ENCODE measurements at regions not wholly inside any gene's neighbourhood (a gene's known extent, or its start where the extent isn't known, plus 50 kb on each side); places are given as distances from the start of the nearest gene placed in this dataset.

- Mint-ChIP-seq H3K27ac (no peak overlapping the region), H3K36me3 (ENCODE audit: low read depth) (no peaks in the 10 kb centered on the region), H3K27me3 (no peaks in the 10 kb centered on the region), H3K9me3 (peaks cover 9% of the 10 kb centered on the region), H3K4me1 (ENCODE audit: low read depth) (no peaks in the 10 kb centered on the region), H3K4me3 (no peak overlapping the region)
Measured at GRCh38 chr5:7329712-7330111, 66.2 kb upstream of the ADCY2 start.

DNA sequence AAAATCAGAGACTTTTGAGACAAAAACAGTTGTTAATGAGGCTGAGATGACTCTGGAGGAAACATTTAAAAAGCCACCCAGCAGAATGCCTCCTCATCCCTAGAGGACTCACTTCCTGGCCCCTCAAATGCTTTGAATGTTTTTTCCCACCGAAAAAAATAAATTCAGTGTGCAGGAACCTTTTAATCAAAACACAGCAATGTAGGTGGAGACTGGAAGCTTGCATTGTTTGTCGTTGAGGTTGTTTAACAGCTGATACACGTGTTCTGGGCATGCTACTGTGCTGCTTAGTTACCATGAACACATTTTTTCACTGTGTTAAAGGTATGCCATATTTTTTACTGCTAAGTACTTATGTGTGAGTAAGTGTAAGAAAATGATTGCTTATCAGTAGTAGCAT is 65.7 kb upstream of the ADCY2 start:
- H3K36me3 Mint-ChIP-seq (ENCODE audit: low read depth): no peaks in the 10 kb centered on the region
- no peak overlapping the region for H3K4me3 Mint-ChIP-seq
- H3K27ac Mint-ChIP-seq: no peak overlapping the region
- H3K27me3 Mint-ChIP-seq: no peaks in the 10 kb centered on the region
- H3K4me1 Mint-ChIP-seq (ENCODE audit: low read depth): no peaks in the 10 kb centered on the region
- peaks cover 12% of the 10 kb centered on the region for H3K9me3 Mint-ChIP-seq

GRCh38 chr5:7331131-7331530 is 64.8 kb upstream of the ADCY2 start:
- H3K27me3 Mint-ChIP-seq: no peaks in the 10 kb centered on the region
- H3K9me3 Mint-ChIP-seq: peaks cover 12% of the 10 kb centered on the region
- H3K27ac Mint-ChIP-seq: no peak overlapping the region
- H3K4me1 Mint-ChIP-seq (ENCODE audit: low read depth): no peaks in the 10 kb centered on the region
- no peaks in the 10 kb centered on the region for H3K36me3 Mint-ChIP-seq (ENCODE audit: low read depth)
- H3K4me3 Mint-ChIP-seq: no peak overlapping the region

Measured in stimulated activated naive CD8-positive, alpha-beta T cell treated with anti-CD3 and anti-CD28 coated beads, Interleukin-15, Interleukin-2, amounts not matched to agents 100 ng/mL and 50 ng/mL, for 24 hours (primary cell).